T-helper 17 cell (primary cell): ENCODE measurements at regions not wholly inside any gene's neighbourhood (a gene's known extent, or its start where the extent isn't known, plus 50 kb on each side); places are given as distances from the start of the nearest gene placed in this dataset.

Experiments used
- ATAC-seq: fragments of 150-1000 bp; cut with Tn5 transposase; 2 replicates; pipeline ENCODE4 v1.10.0; 2021; ENCODE audit warnings: mild to moderate bottlenecking, moderate library complexity
- DNase-seq, 3 donors: peaks; one replicate each; pipeline versions ENCODE4 v3.0.0 to v3.0.0-alpha.2; 2020 to 2021
- H3K9me3 ChIP-seq: one replicate; pipeline ENCODE4 v1.7.0; 2013; ENCODE audit warnings: low read length, mild to moderate bottlenecking; ENCODE audit not compliant: control insufficient read depth, poor library complexity, severe bottlenecking
- H3K27ac Mint-ChIP-seq: one replicate; pipeline ENCODE4 v1.8.0; 2022; ENCODE audit warnings: mild to moderate bottlenecking, moderate library complexity, mixed read lengths
- H3K27me3 Mint-ChIP-seq: one replicate; pipeline ENCODE4 v1.8.0; 2022; ENCODE audit warnings: mixed read lengths
- H3K36me3 Mint-ChIP-seq: one replicate; pipeline ENCODE4 v1.8.0; 2022; ENCODE audit warnings: low read depth, mixed read lengths
- H3K4me1 Mint-ChIP-seq: one replicate; pipeline ENCODE4 v1.8.0; 2022; ENCODE audit warnings: mild to moderate bottlenecking, mixed read lengths
- H3K4me3 Mint-ChIP-seq: one replicate; pipeline ENCODE4 v1.8.0; 2022; ENCODE audit warnings: mild to moderate bottlenecking, moderate library complexity, mixed read lengths

GRCh38 chr14:85471744-85472143 is 58.2 kb upstream of the FLRT2 start:
- no peak for DNase-seq
- no peaks in the 10 kb centered on the region for H3K9me3 ChIP-seq
- H3K4me1 Mint-ChIP-seq, result no peaks in the 10 kb centered on the region
- no peak overlapping the region for H3K4me3 Mint-ChIP-seq
- H3K27ac Mint-ChIP-seq, result no peak overlapping the region
- no peaks in the 10 kb centered on the region for H3K36me3 Mint-ChIP-seq
- no peaks in the 10 kb centered on the region for H3K27me3 Mint-ChIP-seq
- no peak for ATAC-seq

GRCh38 chr14:85474431-85474830 is 55.5 kb upstream of the FLRT2 start:
- Mint-ChIP-seq H3K4me3 (no peak overlapping the region), H3K4me1 (no peaks in the 10 kb centered on the region), H3K27me3 (no peaks in the 10 kb centered on the region), H3K36me3 (no peaks in the 10 kb centered on the region), H3K27ac (no peak overlapping the region)
- no peaks in the 10 kb centered on the region for H3K9me3 ChIP-seq
- no peak for DNase-seq
- ATAC-seq, result no peak

DNA sequence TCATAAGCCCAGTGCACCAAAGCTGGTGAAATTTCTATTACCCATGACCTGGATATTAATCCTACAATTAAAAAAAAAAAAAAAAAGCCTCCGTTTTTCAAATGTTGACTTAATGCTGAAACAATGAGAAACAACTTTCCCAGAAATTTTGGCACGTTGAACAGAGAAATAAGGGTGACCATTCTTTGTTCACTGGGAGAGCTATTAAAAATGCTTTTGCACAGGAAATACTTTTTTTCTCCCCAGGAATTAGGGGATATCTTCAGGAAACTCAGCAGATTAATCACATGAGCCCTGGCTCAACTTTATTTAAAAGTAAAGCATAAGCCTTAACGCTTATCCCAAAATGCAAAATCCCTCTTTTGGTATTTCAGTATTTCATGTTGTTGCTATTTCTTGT is 54.8 kb upstream of the FLRT2 start:
- no peaks in the 10 kb centered on the region for H3K36me3 Mint-ChIP-seq
- no peaks in the 10 kb centered on the region for H3K27me3 Mint-ChIP-seq

DNA sequence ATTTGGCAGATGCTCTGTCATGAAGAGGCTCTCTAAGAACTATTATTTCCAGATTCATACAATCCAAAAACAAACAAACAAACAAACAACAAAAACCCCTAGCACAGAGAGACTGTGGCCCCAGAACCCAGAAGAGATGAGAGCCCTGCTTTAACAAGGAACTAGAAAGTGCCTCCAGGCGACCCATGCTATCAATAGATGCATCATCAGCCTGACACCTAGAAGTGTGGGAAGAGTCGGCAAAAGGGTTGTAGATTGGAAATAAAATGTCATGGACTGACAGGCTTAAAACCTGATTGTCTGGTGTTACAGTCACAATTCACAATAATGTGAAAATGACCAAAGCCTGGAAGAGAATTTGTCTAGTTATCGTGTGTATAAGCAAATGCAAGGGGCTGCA is 50.6 kb upstream of the FLRT2 start:
- Mint-ChIP-seq H3K4me1 (no peaks in the 10 kb centered on the region), H3K27ac (no peak overlapping the region), H3K4me3 (no peak overlapping the region), H3K27me3 (no peaks in the 10 kb centered on the region), H3K36me3 (no peaks in the 10 kb centered on the region)
- no peak for ATAC-seq
- no peak for DNase-seq
- H3K9me3 ChIP-seq, result no peaks in the 10 kb centered on the region

More for the DNA sequence above, 54.8 kb upstream of the FLRT2 start:
- no peak for ATAC-seq
- H3K4me3 Mint-ChIP-seq, result no peak overlapping the region
- H3K9me3 ChIP-seq, result no peaks in the 10 kb centered on the region
- DNase-seq, result no peak
- H3K4me1 Mint-ChIP-seq, result no peaks in the 10 kb centered on the region
- H3K27ac Mint-ChIP-seq, result no peak overlapping the region

GRCh38 chr14:85479771-85480170 is 50.2 kb upstream of the FLRT2 start:
- Mint-ChIP-seq H3K27me3 (no peaks in the 10 kb centered on the region), H3K4me1 (no peaks in the 10 kb centered on the region), H3K4me3 (no peak overlapping the region), H3K36me3 (no peaks in the 10 kb centered on the region), H3K27ac (no peak overlapping the region)
- ATAC-seq (no peak), DNase-seq (no peak)
- H3K9me3 ChIP-seq, result no peaks in the 10 kb centered on the region
